CD4-positive, alpha-beta T cell treated with Interleukin-4 for 4 hours (primary cell): ENCODE measurements at regions not wholly inside any gene's neighbourhood (a gene's known extent, or its start where the extent isn't known, plus 50 kb on each side); places are given as distances from the start of the nearest gene placed in this dataset.

ENCODE experiments used
- DNase-seq: peaks from one replicate; pipeline ENCODE4 v3.0.0-alpha.2; 2020

DNA sequence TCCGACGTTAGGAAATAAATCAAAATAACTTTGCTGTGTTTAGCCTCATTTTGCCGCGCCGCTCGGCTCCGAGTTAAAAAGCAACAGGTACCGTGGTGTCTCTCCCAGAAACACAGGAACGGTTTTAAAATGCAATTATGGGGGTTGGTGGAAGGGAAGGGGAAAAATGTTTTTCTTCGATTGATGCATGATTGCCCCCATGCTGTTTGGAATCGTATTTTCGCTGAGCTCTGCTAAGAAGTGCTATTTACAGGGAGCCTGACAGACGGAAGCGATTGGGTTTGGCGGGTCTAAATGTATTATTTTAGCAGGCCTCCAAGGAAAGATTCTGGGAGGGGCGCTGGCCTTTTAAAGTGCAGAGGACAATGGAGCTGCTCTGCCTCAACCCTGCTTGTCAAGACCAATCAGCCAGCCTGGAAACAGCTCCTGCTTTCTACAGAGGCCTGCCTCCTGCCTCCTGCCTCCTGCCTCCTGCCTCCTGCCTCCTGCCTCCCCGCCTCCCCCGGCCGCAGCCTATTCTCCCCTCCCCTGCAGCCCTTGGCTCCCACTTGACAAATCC, 156.7 kb upstream of the TLE3 start:
- no peak for DNase-seq

DNA sequence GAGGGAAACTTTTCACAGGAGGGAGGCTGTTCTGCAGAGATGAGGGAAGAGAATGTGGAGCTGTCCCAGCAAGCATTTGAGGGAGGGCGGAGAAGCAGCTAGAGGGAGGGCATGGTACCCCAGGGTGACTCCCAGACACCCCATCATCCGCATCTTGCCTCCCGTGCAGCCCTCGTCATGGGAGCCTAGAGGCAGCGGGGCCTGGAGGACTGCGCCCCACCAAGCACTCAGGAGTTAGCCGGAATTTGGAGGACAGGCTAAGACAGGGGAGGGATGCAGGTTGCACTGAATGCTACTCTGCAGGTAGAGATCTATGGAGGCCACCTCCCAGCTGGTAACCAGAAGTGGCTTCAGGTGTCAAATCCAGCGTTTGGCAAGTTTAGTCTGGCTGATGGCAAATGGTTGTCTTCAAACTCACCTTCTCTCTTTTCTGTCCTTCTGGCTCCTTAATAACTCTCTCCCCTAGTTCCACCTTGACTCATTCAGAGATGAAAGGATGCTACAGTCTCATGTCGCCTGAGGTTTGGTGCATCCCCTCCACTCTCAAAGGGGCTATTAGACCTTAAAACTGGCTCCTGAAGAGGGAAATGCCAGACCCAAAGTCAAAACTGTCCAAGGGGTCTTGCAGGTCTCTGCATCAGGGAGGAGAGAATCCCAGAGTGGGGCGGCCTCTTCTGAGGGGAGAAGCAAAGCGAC, 155.9 kb upstream of the TLE3 start:
- no peak for DNase-seq

DNA sequence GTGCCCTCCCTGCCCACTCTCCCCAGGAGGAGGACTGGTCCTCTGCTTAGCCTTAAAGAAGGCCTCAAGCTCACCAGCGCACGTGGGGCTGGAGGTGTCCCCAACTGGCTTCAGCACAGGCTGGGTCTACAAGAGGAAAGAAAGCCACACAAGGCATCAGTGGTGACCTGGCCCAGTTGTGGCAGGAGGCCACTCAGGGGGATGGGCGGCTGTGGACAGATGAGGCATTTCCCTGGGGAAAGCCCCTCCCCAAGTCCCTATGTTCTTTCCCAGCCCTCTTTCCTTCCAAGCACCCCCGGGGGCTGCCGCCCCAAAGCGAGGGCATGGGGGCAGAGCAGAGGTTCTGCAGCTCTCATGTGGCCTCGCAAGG, 155.2 kb upstream of the TLE3 start:
- DNase-seq = no peak

DNA sequence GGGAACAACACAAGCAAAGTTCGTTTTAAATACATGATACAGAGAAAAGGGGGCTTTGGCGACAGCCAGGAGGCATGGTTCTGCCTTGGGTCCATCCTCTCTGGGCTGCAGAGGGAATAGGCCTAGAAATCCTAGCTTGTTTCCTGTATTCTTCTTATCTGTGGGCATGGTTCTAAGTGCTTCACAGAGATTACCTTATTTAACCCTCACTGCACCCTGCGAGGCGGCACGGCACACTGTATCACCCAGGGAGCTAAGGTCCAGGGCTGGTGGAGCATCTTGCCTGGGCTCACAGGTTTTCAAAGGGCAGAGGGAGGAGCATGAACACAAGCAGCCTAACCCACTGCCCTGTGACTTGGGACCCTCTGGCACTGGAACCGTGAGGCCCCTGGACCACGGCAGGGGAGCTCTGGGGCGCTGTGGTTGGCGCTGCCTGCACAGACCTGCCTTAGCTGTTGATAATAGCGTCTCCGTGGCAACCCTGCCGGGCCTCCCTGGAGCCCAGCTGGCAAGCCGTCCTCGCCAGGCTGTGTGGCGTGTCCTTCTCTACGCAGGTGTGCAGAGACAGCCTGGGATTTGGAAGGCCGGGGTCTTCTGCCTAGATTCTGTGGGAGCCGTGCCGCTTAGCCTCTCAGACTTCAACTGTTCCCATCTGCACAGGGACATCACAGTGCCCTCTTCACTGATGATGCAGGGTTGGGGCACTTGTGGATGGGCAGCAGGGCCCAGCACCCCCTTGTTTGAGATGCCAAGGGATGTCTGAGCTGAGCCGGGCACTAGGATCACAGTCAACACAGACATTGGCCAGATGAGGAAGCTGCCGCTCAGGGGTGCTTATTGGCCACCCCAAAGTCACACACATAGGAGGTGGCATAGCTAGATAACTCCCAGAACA, 154.6 kb upstream of the TLE3 start:
- DNase-seq = no peak

DNA sequence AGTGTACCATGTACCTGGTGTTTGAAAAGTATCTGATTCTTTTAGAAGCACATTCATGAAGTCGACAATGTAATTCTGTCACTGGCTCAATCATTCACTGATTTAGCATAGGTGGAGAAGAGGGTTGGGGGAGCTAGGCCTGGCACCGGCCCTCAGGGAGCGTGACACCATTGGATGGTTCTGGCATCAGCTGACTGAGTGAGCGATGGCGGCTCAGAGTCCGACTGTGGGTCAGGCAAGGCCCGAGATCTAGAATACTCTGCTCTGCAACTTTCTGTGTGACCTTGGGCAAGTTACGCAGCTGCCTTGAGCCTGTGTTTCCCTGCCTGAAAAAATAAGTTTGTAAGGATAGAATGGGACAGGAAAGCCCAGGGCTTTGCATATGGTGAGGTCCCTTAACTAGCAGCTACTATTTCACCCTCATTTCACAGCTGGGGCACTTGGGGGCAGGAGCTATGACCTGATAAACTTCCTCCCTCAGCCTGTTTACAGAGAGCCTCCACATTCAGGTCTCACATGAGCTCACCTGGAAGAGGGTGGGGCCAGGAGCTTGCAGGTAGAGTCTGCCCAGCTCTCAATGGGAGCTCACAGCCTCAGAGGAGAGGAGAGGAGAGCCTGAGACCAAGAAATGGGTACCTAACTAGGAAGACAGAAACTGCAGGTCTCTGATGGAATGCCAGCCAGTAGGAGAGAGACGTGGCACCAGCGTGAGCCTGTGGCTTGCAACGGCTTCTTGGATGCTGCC, 153.7 kb upstream of the TLE3 start:
- DNase-seq = no peak

DNA sequence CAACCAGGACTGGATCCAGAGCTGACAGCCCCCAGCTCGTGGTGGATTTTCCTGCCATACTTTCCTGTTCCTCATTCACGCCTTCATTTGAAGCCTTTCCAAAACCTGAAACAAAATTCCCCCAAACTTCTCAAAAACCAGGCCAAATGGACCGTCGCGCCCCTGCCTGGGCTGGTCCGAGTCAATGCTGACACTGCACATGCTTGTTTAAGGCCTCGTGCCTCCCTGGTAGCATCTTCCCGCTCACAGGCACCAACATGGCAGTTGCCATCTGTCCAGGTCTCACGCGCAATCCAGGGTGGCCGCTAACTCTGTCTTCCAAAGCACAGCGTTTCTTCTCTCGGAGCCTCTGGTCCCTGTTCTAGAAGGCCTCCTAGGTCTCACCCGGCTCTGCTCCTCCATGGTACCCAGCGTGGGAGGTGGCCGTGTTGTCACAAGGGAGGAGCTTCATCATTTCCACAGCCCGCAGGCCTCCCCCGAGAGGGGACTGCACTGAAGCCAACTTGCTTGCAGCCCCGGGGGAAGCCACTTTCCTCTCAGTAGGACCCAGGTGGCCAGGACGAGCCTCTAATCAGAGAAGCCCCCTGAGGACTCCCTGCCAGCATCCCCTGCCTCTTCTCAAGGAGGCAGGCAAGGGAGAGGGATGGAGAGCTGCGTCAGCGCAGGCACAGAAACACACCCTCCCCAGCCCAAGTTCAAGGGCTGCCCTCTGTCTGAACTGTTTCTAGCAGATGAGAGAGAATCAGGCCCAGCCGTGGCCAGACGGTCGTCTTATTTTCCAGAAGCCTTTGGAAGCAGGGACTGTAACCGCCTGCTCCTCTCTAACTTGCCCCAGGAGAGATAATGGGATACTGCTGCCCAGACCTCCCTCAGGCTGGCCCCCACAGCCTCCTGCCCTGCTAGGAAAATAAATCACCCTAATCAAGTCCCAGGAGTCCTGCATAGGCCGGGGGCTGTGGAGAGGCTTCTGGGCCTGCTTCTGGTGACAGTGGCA, 152.8 kb upstream of the TLE3 start:
- no peak for DNase-seq

DNA sequence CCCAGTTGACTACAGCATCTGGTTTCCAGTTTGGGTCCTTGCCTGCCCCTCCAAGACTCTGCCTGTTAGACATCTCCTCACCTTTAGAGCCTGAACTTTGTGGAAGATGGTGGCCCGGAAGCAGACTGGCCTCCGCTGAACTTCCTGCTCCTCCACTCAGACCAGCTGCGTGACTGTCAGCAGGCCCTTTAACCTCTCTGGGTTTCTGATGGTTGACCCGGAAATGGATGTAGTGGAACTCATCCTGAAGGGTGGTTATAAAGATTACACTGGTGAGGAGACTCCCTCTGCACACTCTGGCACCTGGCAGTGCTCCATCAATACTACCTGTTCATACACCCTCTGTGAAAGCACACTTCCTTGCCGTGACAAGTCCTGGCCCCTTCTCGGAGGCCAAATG, 151.9 kb upstream of the TLE3 start:
- DNase-seq = no peak

DNA sequence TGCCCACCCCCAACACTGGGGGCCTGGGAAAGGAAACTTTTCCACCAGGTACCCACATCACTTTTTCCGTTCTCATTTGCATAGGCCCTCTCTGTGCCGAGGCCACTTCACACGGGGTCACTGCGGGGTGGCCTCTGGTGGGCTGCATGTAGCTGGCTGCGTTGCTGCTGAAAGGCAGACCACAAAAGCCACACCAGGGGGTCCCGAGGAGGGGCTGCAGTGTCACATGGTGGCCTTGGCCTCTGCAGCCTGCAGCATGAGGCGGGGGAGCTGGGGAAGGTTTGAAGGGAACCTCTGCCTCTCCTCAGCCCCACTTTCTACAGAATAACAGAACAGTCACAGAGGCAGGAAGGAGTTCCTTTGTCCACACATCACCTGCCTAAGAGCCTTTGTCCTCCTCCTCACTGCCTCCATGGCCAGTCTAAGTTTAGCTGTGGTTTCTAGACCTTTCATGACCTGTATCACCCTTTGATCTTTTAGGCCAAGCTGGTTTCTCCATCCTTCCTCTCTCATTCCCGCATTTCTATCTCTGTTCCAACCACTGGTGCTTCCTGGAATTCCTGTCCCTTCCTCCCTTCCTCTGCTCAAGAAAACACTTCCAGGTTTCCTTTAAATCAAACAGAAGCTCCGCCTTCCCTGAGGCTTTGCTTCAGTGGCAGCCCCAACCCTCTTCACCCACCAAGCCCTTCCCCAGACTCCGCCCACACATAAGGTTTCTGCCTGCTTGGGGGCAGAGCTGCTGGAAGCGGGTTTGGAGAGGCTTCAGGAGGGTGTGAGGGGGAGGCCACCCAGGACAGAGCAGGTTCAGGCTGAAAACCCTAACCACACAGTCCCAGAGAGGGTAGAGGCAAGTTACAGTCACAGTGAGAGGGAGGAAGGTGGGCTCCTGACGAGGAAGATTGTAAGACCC, 150.7 kb upstream of the TLE3 start:
- DNase-seq = no peak

DNA sequence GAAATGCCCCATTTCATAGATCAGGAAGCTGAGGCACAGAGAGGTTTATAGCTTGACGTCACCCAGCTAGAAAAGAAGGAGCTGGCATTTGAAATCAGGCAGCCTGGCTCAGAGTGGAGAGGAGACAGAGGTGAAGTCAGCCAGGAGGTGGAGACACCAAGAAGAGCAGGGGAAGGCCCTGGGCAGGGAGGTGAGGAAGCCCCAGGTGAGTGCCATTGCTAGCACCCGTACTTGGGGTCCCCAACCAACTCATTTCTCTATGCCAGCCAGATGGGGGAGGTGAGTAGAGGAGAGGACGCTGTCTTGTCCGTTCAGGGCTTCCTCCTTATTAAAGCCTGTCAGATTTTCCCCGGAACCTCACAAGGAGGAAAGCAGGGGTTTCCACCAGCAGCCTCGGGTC, 149.6 kb upstream of the TLE3 start:
- no peak for DNase-seq

DNA sequence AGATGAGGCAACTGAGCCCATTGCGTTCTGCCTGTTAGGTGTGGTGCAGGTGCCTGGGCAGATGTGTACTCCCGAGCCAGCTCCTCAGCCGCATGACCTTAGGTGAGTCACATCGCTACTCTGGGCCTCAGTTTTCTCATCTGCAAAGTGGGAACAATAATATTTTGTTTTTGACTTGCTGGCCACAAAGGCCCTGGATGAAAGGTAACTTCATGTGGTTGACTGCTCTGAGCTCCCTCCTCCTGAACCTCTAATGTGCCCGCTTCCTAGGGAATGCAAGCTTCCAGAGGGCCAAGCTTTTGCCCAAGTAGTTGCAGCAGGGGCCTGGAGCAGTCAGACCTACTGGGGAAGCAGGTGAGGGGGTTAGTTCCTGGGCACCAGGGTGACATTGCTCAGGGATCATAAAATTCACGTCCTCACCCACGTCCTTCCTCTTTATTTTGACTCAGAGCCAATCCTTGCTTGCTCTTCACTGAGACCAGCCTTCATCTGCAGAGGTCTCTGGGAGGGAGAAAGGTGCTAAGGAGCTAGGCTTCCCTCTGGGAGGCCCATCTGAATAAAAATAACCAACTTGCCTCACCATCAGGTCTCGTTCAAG, 149.0 kb upstream of the TLE3 start:
- DNase-seq = no peak

DNA sequence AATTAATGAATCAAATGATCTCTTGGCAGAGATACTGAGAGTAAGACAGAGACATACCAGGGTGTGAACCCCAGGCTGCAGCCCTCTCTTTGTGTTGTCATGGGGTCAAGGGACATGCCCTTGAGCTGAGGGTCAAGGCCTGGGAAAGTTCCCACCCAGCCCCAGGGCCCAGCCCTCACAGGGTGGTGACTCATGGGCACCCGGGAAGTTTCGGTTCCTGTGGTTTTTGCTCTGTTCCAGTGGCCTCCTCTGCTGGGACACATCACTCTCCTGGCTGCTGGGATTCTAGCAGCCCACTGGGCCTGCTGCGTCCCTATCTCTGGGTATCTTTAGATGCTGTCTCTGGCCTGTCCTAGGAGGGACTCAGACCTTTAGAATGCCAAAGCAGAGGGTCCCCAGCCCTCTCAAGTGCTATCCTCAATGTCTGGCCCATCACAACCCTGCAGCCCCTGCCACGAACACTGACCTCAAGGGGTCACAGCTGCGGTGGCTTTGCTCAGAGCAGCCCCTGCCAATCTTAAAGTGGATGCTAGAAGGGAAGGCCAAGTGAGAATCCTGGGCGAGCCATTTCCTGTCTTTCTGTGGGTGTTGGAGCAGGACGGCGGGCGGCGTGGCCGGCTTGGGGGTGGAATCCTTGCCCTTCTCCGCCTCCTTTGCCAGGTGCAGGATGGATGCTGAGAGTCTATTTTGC, 148.4 kb upstream of the TLE3 start:
- no peak for DNase-seq

DNA sequence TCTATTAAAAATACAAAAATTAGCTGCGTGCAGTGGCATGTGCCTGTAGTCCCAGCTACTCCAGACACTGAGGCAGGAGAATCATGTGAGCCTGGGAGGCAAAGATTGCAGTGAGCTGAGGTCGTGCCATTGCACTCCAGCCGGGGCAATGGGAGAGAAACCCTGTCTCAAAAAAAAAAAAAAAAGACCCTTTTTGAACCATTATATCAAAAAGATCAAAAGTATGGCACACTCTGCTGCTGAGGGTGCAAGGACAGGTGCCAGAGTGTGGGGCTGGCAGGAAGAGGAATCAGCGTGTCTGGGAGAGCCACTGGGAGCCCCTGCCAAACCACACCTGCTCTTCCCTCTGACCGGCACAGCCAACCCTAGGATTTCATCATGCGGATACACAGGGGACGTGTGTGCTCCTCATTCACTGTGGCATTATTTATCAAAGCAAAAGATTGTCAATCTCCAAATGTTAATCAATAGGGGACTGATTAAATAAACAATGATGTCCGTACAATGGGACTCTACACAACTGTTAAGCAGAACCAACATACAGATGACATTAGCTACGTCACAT, 147.3 kb upstream of the TLE3 start:
- DNase-seq = no peak

DNA sequence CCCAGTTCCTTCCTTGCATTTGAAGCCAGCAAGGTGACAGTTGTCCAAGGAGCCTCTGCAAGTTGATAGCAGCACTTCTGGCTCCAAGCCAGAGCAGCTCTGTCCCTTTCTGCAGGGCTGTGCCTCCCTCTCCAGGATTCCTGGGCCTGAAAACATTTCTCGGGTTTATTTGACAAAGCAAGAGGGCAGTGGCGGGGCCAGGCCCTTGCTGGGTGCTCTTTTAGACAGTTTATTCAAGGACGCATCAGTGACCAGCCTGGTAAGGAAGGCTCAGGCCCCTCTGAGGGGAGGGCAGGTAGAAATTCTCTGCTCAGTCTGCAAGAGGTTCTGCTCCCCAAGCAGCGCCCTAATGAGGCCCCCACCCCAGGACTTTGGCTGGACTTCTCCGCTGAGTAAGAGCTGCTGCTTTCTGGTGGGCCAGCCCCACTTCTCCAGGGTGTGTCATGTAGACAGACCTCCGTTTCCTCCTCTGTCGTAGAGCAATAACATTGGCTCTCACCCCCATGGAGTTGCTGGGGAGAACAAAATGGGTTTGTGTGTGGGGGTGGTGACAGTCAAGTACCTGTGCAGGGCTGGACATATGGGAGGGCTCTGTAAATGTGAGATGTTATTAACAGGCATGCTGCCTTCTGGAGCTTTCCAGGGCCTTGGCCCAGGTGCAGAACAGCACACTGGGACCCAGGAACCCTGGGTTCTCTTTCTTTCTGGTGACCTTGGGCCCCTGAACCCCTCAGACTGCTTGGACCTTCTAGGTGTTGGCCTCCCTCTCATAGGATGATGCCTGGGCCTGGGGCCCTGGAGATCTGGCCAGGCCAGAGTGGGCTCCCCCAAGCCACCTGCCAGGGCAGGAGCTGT, 146.2 kb upstream of the TLE3 start:
- no peak for DNase-seq

DNA sequence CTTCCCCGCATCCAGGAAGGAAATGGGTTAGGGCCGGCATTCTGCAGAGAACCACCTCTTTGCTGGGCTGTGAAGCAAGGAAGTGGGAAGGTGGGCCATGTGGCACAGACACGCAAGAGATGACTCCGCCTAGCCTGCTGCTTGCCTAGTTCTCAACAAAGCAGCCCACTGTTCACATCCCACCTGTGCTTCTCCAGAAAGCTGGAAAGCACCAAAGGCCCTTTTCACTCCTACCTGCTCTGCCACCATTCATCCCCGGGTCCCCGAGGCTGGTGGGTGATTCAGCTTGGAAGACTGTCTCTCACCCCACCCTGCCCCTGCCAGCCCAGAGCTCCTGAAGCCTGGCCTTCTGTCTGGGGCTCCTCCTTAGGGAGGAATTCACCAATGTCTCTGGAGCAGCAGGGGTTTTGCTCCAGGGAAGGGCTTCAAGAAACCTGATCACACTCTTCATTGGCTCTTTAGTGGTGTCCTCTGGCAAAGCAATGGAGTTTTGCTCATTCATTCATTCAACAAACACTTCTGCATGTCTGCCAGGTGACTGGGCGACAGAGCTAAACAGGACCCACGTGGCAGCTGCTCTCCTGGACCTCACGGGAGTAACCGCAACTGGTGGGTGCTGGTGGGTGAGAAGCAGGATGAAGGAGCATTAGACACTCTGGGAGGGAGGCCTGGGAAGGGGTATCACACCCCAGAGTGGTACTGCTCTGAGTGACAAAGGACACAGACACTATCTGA, 145.4 kb upstream of the TLE3 start:
- DNase-seq = no peak

DNA sequence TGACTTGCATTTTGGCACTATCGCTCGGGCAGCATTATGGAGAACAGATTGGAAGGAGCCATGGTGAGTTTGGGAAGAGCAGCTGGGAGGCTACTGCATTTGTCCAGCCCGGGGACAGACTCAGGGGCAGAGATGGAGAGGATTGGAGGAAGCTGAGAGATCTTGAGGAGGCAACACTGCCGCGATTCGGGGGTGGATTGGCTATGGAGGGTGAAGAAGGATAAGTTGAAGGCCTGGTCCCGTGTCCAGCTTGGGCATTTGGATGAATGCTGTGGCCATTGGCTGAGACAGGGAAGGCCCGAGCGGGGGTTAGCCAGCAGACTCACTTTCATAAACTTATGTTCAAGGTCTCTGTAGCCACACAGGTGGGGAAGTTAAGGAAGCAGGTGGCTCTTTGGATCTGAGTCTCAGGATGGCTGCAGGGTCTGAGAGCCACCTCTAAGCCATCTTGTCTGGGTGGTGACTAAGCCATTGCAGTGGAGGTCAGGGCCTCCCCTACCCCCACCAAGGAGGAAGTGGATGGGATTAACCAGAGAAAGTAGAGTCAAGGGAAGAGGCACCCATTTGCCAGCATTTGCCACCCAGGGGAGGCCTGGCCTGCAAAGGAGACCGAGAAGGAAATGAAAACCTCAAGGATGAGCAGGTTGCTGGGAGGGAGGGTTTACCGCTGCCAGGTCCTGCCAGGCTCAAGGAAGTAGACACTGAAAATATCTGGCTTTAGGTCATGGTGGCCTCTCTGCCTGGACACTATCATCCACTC, 144.0 kb upstream of the TLE3 start:
- no peak for DNase-seq

DNA sequence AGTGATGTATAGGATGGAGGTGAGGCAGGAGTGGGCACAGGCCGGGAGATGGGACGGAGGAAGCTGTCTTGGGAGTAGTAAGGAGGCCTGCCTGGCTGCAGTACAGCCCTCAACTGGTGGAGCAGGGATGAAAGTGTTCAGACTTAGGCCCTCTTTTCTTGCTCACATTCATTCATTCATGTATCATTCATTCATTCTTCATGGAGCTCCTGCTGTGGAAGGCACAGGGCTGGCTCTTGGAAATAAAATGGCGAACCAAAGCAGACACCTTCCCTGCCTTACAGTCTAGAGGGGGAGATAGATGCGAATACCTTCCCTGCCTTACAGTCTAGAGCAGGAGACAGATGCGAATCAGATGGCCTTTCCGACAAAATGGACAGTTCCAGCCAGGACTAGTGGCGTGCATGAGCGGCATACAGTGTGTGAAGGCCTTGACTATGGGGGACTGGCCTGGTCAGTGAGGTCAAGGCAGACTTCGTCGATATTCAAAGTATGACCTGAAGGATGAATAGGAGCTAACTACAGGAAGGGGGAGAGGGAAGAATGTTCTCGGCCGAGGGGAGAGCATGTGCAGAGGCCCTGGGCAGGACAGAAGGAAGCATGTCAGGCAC, 143.2 kb upstream of the TLE3 start:
- no peak for DNase-seq

DNA sequence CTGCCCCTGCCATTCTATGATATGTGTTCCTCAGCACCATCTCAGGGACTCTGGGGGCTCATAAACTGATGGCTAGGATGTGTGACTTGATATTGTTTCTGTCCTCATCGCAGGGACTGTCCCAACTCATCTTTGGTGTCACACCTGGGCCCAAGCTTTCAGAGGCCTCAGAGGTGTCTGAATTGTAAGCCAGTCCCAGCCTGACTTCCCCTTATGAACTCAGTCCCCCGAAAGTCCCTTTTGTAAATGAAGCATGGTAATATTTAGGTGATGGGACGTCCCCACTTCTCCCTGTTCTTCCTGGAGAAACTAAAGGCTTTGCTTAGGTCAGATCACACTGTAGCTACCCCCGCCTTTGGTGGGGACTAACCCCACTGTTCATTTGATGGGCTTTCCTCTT, 142.4 kb upstream of the TLE3 start:
- no peak for DNase-seq
